Breast epithelium (tissue), 4 donors: ENCODE measurements at regions not wholly inside any gene's neighbourhood (a gene's known extent, or its start where the extent isn't known, plus 50 kb on each side); places are given as distances from the start of the nearest gene placed in this dataset.

ENCODE experiments used
- DNase-seq, 2 donors: peaks; one replicate each; pipeline ENCODE4 v3.0.0-alpha.2; 2019; ENCODE audit warnings: low spot score in 2 of 2
- H3K27ac ChIP-seq, 2 donors: fragments of 200-600 bp; sonication (generic) in 1 of 2; one replicate each; pipeline ENCODE4 v1.5.1; 2016 to 2019; ENCODE audit warnings: mild to moderate bottlenecking in 1 of 2
- H3K27me3 ChIP-seq, 2 donors: fragments of 200-600 bp; sonication (generic) in 1 of 2; one replicate each; pipeline versions ENCODE4 v1.5.1 to v1.6.0; 2017 to 2019; ENCODE audit warnings: control low read depth in 1 of 2, mild to moderate bottlenecking in 1 of 2
- H3K36me3 ChIP-seq: fragments of 200-600 bp; one replicate; pipeline ENCODE4 v1.5.1; 2019
- H3K4me1 ChIP-seq, 2 donors: fragments of 200-600 bp; sonication (generic); one replicate each; pipeline ENCODE4 v1.5.1; 2016 to 2019; ENCODE audit warnings: control low read depth in 1 of 2
- H3K4me3 ChIP-seq, 3 donors: fragments of 200-600 bp; sonication (generic); 1 replicate in 2 of 3; 2 replicates in 1 of 3; pipeline ENCODE4 v1.5.1; 2016 to 2019; ENCODE audit warnings: mild to moderate bottlenecking in 3 of 3, moderate library complexity in 2 of 3
- H3K9me3 ChIP-seq, 2 donors: fragments of 200-600 bp; sonication (generic) in 1 of 2; one replicate each; pipeline ENCODE4 v1.5.1; 2016 to 2019; ENCODE audit warnings: control low read depth in 1 of 2
- POLR2A ChIP-seq: fragments of 450-650 bp; IDR thresholded peaks from one replicate; pipeline ENCODE4 v1.6.1; 2016; ENCODE audit warnings: antibody characterized with exemption, mild to moderate bottlenecking, moderate library complexity
- POLR2AphosphoS5 ChIP-seq, 3 donors: sonication (generic); formaldehyde crosslinking; IDR thresholded peaks; one replicate each; pipeline ENCODE4 v1.6.1; 2017; ENCODE audit warnings: antibody characterized with exemption in 3 of 3
- intact Hi-C: fragments of 100-400 bp; cut with DNase I; formaldehyde crosslinking; loops from one replicate; pipeline ENCODE4 v1.15.1; 2023; ENCODE audit warnings: low total_unique reads
- TF ChIP-seq, protein P1 (sequence below), 3 donors: fragments of 450-650 bp; IDR thresholded peaks; one replicate each; pipeline ENCODE4 v1.5.1; 2016 to 2017; ENCODE audit warnings: antibody characterized with exemption in 3 of 3, mild to moderate bottlenecking in 3 of 3, moderate library complexity in 3 of 3

DNA sequence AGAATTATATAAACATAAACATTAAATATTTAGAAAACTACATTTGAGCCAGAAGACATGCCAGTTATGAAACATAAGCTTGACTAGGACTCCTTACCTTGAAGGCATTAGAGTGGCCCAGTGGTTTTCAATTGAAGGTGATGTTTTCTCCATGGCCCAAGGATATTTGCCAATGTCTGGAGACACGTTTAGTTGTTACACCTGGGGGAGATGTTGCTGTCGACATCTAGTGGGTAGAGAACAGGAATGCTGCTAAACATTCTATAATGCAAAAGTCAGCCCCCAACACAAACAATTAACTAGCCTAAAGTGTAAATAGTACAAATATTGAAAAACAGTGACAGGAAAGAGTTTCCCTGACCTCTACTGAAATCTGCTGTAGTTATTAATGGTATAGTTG lies 200.9 kb upstream of the HS3ST5 start:
- Histone ChIP-seq H3K4me1 (no peaks in the 10 kb centered on the region), H3K4me3 (no peak overlapping the region), H3K27me3 (no peaks in the 10 kb centered on the region), H3K9me3 (no peaks in the 10 kb centered on the region), H3K27ac (no peak overlapping the region), H3K36me3 (no peaks in the 10 kb centered on the region)
- TF ChIP-seq POLR2A (no peak), POLR2AphosphoS5 (IDR thresholded peaks at IDR 0.05) (no peak)
- TF ChIP-seq, protein P1, sequence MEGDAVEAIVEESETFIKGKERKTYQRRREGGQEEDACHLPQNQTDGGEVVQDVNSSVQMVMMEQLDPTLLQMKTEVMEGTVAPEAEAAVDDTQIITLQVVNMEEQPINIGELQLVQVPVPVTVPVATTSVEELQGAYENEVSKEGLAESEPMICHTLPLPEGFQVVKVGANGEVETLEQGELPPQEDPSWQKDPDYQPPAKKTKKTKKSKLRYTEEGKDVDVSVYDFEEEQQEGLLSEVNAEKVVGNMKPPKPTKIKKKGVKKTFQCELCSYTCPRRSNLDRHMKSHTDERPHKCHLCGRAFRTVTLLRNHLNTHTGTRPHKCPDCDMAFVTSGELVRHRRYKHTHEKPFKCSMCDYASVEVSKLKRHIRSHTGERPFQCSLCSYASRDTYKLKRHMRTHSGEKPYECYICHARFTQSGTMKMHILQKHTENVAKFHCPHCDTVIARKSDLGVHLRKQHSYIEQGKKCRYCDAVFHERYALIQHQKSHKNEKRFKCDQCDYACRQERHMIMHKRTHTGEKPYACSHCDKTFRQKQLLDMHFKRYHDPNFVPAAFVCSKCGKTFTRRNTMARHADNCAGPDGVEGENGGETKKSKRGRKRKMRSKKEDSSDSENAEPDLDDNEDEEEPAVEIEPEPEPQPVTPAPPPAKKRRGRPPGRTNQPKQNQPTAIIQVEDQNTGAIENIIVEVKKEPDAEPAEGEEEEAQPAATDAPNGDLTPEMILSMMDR (IDR thresholded peaks at IDR 0.05) = no peak
- DNase-seq = no peak
- intact Hi-C loops = no loop called here

DNA sequence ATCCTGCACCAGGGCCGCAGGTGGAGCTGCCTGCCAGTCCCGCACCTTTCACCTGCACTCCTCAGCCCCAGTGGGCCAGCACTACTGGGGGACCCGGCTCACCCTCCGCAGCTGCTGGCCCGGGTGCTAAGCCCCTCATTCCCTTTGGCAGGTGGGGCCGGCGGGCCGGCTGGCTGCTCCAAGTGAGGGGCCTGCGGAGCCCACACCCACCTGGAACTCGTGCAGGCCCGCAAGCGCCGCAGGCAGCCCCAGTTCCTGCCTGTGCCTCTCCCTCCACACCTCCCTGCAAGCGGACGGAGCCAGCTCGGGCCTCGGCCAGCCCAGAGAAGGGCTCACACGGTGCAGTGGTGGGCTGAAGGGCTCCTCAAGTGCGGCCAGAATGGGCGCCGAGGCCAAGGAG lies 199.0 kb upstream of the HS3ST5 start:
- H3K9me3 ChIP-seq = no peaks in the 10 kb centered on the region
- H3K27me3 ChIP-seq = no peaks in the 10 kb centered on the region
- intact Hi-C loops = no loop called here
- no peaks in the 10 kb centered on the region for H3K4me1 ChIP-seq
- H3K4me3 ChIP-seq = no peak overlapping the region
- no peak overlapping the region for H3K27ac ChIP-seq
- no peaks in the 10 kb centered on the region for H3K36me3 ChIP-seq
- no peak for TF ChIP-seq POLR2A
- no peak for TF ChIP-seq POLR2AphosphoS5 (IDR thresholded peaks at IDR 0.05)
- TF ChIP-seq, protein P1 (IDR thresholded peaks at IDR 0.05) = no peak
- no peak for DNase-seq

DNA sequence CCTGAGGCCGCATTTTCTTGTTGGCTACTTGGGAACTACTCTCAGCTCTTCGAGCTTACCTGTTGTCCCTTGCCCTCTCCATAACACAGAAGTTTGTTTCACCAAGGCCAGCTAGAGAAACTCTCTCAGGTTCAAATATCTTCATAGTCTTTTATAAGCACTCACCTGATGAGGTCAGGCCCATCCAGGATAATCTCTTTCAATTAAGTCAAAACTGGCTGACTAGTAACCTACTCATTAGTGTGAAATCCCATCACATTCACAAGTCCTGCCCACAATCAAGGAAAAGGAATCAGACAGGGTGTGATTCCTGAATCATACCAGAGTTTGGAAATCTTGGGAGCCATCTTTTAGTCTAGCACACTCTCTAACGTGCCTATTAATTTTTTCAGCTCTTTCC lies 195.2 kb upstream of the HS3ST5 start:
- Histone ChIP-seq H3K4me1 (no peaks in the 10 kb centered on the region), H3K9me3 (no peaks in the 10 kb centered on the region), H3K27me3 (no peaks in the 10 kb centered on the region), H3K27ac (no peak overlapping the region), H3K36me3 (no peaks in the 10 kb centered on the region), H3K4me3 (no peak overlapping the region)
- no peak for DNase-seq
- TF ChIP-seq, protein P1 (IDR thresholded peaks at IDR 0.05) = no peak
- TF ChIP-seq POLR2AphosphoS5 (IDR thresholded peaks at IDR 0.05) (no peak), POLR2A (no peak)
- intact Hi-C loops = no loop called here

DNA sequence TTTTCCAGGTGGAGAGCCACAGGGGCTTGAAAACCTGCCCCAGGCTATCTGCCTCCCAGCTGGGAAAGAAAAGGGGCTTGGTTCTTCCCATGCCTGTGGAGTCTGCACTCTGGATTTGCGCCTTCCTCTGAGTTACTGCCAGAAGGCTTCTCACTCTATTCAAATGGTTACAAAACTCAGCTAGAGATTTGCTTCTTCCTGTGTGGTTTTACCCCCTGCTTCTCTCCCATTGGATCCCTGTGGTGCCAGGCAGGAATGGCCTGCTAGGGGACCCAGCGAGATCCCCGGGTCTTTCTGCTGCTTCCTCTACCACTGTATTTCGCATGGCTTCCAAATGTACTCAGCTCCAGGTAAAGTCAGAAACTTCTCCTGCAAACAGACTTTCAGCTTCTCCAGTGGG lies 192.0 kb upstream of the HS3ST5 start:
- intact Hi-C loops = no loop called here
- Histone ChIP-seq H3K4me3 (no peak overlapping the region), H3K4me1 (no peaks in the 10 kb centered on the region), H3K9me3 (no peaks in the 10 kb centered on the region), H3K27ac (no peak overlapping the region), H3K36me3 (no peaks in the 10 kb centered on the region), H3K27me3 (no peaks in the 10 kb centered on the region)
- no peak for TF ChIP-seq POLR2A
- TF ChIP-seq, protein P1 (IDR thresholded peaks at IDR 0.05) = no peak
- no peak for TF ChIP-seq POLR2AphosphoS5 (IDR thresholded peaks at IDR 0.05)
- no peak for DNase-seq

DNA sequence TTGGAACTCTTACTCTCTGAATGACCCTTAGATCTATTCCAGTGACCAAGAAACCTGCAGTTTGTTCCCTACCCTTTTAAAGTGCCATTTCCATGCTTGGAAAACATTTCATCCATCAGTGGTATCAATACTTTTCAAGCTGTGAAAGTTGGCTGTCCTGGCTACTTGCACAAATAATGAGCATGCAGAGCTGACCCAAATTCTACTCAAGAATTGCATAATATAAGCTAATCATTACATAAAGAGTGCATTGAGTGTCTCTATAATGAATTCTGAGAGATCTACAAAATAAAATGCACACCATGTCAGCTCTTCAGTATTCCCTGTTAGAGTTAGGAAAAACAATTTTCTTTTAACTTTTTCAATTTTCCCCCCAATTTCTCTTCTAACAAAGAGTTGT lies 181.3 kb upstream of the HS3ST5 start:
- Histone ChIP-seq H3K4me3 (no peak overlapping the region), H3K9me3 (no peaks in the 10 kb centered on the region), H3K4me1 (no peaks in the 10 kb centered on the region), H3K27ac (no peak overlapping the region), H3K27me3 (no peaks in the 10 kb centered on the region), H3K36me3 (no peaks in the 10 kb centered on the region)
- TF ChIP-seq, protein P1 (IDR thresholded peaks at IDR 0.05) = no peak
- TF ChIP-seq POLR2AphosphoS5 (IDR thresholded peaks at IDR 0.05) = no peak
- TF ChIP-seq POLR2A = no peak
- DNase-seq = no peak
- intact Hi-C loops = no loop called here
